Stimulated activated naive CD4-positive, alpha-beta T cell treated with Interleukin-2 at 50 U/mL for 16 hours (primary cell): ENCODE measurements at regions not wholly inside any gene's neighbourhood (a gene's known extent, or its start where the extent isn't known, plus 50 kb on each side); places are given as distances from the start of the nearest gene placed in this dataset.

Source experiments
- DNase-seq: peaks from one replicate; lab custom pipeline; 2025; lab: John Stamatoyannopoulos, UW

DNA sequence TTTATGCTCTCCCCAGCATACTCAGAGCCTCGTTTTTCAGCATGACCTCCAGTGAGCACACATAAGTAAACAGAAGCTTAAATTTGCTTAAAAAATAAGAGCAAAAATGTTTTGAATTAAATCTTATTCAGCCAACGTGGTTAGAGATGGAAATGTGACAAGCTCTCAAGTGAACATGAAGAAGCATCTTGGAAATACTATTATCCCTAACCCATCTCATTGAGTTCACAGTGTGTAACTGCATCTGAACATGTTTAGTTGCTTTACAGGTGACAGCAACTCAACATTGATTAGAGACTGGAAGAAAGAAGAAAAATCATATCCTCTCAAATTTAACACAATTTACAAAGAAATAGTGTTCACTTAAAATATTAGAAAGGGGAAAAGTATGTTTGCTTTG lies 1785.1 kb downstream of the MAT2B start:
- no peak for DNase-seq

DNA sequence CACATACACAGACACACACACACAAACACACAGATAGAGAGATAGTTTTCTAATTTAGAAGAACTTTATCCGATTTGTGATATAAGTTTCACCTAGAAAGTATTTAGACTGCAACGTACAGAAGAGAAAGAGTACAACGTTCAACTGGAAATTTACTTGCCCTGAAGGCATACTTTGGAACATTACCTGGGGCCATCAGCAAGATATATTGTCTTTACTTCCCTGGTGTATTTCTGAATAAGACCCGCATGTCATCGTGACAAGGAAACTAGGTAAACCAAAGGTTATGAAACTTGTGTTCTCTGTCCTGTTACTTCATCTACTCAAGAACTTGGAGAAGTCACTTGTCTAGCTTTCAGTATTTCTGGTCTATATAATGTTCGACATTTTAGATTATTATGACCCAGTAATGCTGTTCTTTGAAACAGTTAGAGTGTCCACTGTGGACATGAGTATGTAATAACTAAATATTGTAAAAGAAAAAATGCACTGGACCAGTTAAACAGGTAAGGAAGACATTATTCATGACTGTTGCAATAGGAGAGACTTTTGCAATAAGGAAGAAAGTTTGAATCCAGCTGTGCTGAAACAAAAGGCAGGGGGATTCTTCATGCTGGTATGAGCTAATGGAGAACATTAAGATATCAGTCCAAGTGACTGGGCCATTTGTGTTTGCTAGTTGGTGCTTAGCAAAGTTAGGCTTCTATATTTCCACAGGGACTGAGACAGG lies 1791.1 kb downstream of the MAT2B start:
- DNase-seq: no peak

GRCh38 chr5:165304193-165304827 lies 1798.9 kb downstream of the MAT2B start:
- no peak for DNase-seq

- no peak for DNase-seq
These were observed 1800.2 kb downstream of the MAT2B start for GRCh38 chr5:165305596-165305995.

GRCh38 chr5:165309446-165309845 lies 1804.0 kb downstream of the MAT2B start:
- no peak for DNase-seq

GRCh38 chr5:165310031-165310430 lies 1804.6 kb downstream of the MAT2B start:
- DNase-seq: no peak

- no peak for DNase-seq
These were observed 1816.5 kb downstream of the MAT2B start for GRCh38 chr5:165321912-165322311.

GRCh38 chr5:165325221-165325620 lies 1819.8 kb downstream of the MAT2B start:
- DNase-seq: no peak

GRCh38 chr5:165327631-165328030 lies 1822.2 kb downstream of the MAT2B start:
- DNase-seq: no peak

GRCh38 chr5:165328846-165329245 lies 1823.4 kb downstream of the MAT2B start:
- no peak for DNase-seq

DNA sequence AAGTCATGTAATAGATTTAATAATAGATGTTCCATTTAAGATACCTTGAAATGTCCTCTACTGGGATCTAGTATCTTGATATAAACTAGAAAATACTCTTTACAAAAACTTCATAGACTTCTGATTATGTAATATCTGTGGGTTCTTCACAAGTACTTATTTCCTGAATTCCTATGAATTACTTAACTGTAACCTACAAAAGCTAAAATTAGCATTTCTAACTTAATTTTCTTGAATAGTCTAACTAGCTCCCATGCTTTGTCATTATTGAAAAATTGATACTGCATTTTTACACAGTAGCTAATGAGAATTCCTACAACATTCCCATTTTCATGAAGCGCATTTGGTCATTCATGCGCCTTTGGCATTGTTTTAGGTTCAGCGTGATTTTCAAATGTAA lies 1828.2 kb downstream of the MAT2B start:
- DNase-seq: no peak

DNA sequence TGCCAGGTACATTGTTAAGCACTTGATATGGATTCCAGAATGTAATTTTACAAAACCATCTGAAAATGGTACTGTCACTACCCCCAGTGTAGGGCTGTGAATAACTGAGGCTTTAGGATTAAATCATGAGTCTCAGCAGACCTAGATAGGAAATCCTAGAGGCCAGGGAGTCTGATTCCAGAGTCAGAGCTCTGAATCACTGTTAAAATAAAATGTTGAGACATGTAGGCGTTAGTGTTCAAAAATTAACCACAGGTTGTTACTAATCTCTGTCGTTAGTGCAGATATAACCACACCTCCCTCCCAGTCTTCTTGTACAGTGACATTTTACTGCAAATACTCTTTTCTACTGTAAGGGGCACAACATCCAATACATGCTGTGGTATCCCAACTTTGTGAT lies 1828.8 kb downstream of the MAT2B start:
- DNase-seq: no peak

DNA sequence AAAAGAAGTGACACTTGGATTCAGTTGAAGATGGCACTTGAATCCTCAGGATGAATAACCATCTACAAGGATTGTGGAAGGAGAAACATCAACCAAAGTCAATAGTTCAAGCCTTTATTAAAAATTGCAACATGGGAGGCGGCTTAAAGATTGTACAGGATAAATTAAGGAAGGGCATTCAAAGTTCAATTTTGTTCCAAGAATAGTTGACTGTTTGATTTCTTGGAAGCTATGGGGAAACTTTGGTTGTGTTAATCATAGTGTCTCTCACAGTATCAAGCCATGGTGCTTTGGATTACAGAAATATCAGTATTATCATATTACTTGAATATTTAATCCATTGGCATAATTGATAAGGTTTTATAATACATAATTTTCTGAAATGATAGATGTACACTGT lies 1844.3 kb downstream of the MAT2B start:
- no peak for DNase-seq

- no peak for DNase-seq
These were observed 1845.9 kb downstream of the MAT2B start for GRCh38 chr5:165351342-165351741.

DNA sequence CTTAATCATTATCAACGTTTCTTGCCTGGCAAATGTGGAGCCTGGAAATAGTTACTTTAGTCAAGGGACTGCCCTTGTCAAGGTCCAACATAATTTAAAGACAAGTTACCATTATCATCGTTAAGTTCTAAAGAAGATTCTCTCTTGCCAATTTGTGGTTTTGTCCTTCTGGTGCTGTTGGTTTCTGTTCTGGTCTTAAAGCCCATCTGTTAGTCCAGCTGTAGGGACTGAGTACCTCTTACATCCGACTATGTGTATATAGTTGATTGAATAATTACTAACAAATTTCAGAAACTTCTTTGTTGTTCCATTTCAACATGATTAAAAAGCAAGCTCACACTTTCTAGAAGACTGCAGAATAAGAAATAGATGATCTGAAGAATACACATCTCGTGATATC lies 1854.9 kb downstream of the MAT2B start:
- no peak for DNase-seq

- DNase-seq: no peak
These were observed 1855.5 kb downstream of the MAT2B start for GRCh38 chr5:165360784-165361542.

DNA sequence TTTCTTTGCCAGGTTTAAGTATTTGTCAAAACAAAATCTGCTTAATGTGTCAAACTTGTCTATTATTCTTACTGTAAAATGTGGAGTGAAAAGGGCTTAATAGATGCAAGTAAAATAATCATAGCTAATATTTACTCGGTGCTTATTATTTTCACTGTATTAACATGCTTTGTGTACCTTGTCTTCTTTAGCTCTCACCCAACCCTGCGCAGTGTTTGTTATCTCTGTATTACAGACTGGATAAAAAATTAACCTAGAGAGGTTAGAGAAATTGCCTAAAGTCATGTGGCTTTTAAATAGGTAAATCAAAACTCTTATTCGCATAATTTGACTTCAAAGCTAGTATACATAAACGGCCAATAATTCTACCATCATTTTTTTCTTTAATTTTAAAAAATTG lies 1864.8 kb downstream of the MAT2B start:
- no peak for DNase-seq

- DNase-seq: no peak
These were observed 1865.4 kb downstream of the MAT2B start for GRCh38 chr5:165370794-165371193.

DNA sequence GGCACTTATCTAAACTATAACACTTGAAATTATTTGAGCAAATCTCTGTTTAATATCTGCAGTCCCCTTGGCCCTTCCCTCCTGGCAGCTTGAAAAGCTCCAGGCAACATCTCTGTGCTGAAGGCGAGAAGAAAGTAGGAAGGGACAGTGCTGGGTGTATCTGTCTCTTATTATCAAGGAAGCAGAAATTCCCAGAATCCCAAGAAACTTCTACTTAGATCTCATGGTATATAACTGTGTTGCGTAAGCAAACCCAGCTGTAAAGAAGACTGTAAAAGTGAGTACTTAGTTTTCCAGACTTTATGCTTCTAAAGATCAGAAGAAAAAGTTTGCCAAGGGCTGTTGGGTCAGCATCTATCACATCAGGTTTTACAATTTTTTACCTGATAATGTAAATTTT lies 1869.8 kb downstream of the MAT2B start:
- no peak for DNase-seq

- DNase-seq: no peak
These were observed 1888.4 kb downstream of the MAT2B start for GRCh38 chr5:165393839-165394238.

- no peak for DNase-seq
These were observed 1892.1 kb downstream of the MAT2B start for GRCh38 chr5:165397516-165397915.

DNA sequence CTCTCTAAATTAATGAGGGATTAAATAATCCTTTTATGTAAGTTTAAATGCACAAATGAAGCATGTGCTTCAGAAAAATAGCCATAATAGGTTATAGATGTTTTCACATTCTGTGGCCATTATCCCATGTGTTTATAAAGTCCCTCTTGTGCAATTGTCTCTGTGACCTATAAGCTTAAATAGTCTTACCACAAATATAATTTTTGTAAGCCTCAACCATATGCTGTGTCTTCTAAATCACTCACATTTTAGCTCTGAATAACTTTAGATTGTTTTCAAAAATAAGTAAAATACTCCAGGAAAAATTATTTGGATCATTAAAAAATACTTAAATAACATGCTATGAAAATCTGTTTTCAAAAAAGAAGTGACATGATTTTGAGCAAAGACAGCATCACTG lies 1894.7 kb downstream of the MAT2B start:
- DNase-seq: no peak

DNA sequence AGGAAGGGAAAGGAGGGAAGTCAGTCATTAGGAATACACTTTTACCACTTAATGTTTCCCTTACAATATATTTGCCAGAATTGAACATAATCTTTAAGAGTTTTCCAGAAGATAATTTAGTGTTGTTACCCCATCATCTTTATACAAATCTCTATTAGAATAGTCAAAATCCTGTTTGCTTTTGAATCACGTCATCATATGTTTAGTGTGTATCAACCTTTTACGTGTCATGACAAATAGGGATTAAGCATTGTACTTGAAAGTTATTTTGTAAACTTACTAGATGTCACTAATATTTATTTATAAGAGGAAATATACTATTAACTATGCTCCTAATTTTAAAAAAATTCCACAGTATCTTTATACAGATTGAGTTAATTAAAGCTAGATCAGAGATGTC lies 1899.5 kb downstream of the MAT2B start:
- no peak for DNase-seq
